Tibial nerve (tissue), 3 donors: ENCODE measurements at regions not wholly inside any gene's neighbourhood (a gene's known extent, or its start where the extent isn't known, plus 50 kb on each side); places are given as distances from the start of the nearest gene placed in this dataset.

Experiments used
- EP300 ChIP-seq, 2 donors: sonication (generic); formaldehyde crosslinking; IDR thresholded peaks; one replicate each; pipeline ENCODE4 v1.6.1; 2017; ENCODE audit warnings: antibody characterized with exemption in 2 of 2, mild to moderate bottlenecking in 1 of 2
- POLR2A ChIP-seq, 2 donors: fragments of 450-650 bp; IDR thresholded peaks; one replicate each; pipeline ENCODE4 v1.6.1; 2017; ENCODE audit warnings: antibody characterized with exemption in 2 of 2, mild to moderate bottlenecking in 2 of 2, moderate library complexity in 2 of 2

- TF ChIP-seq POLR2A (IDR thresholded peaks at IDR 0.05) (no peak), EP300 (IDR thresholded peaks at IDR 0.05) (no peak)
Observed at GRCh38 chr6:14060971-14061370, 56.6 kb upstream of the CD83 start.
